HG02943 (cell line): ENCODE measurements at regions not wholly inside any gene's neighbourhood (a gene's known extent, or its start where the extent isn't known, plus 50 kb on each side); places are given as distances from the start of the nearest gene placed in this dataset.
"Not testable (repeated sequence)": the region's sequence is repeated elsewhere in the genome, so short reads cannot be mapped to it uniquely, and the experiment has no call there.

Source experiments
- ATAC-seq: cut with Tn5 transposase; IDR thresholded peaks from one replicate; pipeline ENCODE4 v1.9.1; 2021; ENCODE audit warnings: mild to moderate bottlenecking, low read depth, moderate library complexity; ENCODE audit not compliant: unreplicated experiment

DNA sequence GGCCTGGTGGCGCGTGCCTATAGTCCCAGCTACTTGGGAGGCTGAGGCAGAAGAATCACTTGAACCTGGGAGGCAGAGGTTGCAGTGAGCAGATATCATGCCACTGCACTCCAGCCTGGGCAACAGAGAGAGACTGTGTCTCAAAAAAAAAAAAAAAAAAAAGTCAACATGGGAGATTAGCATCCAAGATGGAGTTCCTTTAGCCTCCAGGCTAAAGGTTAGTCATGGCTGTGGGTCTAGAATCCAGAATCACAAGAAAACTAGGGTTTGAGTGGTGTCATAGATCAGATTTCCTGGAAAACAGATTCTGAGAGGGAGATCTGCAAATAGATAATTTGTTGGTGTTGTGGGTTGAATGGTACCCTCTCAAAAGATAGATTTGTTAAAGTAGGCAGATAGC, 117.2 kb downstream of the CD24 start:
- not testable (repeated sequence) for ATAC-seq

DNA sequence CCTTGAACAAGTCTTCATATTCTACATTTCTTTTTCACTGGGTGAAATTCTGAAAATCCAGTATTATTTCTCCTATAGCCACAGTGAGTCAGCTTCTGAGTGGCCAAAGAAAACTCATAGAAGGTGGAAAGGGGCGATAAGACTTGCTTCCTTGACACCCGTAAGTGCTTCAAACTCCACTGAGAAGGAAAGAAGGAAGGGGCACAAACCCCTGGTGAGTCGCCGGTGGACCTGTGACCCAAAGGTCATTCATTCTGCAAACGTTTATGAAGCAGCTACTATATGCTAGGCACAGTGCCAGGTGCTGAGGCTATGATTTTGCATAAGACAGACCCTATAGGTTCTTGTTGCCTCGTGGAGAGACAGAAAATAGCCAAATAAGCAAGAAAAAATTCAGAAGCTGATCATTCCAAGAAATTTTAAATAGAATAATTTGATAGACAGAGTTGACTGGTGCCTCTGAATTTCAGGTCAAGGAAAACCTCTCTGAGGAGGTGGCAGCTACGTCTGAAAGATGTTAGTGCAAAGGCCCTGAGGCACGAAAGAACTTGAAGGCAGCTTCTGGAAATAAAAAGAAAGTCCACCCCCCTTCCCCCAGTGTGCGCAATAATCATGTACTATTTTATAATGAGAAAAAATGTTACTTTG, 118.2 kb downstream of the CD24 start:
- no peak for ATAC-seq

DNA sequence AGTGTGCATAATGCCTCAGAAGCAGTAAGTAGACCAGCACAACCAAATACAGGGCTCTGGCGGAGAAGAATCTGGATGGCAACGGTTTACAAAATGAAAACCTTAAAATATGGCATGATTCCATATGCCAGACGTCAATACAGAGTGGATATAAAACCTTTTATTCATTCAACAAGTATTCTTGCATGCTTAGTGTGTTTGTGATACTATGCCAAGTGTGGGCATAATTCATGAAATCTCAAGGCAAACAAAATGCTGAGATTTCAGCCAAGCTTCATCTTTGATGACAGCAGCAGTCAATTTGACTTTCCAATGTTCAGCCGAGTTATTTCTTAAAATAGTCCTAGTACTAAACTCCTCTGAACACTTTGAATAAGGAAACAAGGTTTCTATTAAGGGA, 119.4 kb downstream of the CD24 start:
- ATAC-seq = no peak

DNA sequence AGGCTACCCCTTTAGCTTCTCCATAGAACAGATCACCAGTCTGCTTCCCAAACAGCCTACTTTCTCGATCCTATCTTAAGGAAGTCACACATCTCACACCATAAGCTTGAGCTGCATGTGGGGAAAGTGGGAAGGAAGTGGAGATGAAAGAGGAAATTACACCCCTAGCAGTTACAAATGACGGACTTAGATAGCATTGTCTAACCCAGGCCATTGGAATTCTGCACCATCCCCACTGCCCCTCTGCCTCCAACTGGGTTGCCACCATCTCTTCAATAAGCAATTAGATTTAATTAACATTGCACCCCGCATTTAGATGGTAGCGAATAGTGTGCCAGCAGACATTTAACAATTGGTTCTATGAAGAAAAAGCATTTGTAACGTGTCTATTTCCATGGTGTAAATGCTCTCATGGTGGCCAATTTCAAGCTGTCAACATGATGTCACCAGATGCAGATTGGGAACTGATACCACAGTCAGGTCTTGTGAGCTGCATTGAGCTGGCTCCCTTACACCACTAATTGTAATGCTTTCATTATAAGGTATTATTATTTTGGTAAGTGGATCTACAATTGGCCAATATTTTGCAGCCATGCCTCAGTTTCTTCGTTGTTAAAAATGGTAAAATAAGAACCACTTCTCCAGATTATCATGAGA, 124.7 kb downstream of the CD24 start:
- no peak for ATAC-seq

DNA sequence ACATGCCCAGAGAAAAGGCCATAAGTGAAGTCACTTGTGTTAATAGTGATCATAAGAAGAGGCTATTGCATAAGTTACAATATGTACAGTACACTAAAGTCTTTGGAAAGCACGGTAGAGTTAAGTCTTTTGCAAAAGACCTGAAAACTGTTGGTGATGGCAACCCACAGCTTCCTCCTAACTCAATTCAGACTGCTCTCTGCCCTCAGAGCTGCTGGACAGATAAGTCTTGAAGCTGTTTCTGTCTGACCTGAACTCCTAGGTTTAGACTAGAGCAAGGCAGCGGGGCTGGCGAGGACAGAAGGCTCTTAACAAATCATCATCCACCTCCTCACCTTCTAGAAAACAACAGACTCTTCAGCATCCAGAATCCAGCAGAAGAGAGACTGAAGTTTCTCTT, 125.4 kb downstream of the CD24 start:
- ATAC-seq = no peak

DNA sequence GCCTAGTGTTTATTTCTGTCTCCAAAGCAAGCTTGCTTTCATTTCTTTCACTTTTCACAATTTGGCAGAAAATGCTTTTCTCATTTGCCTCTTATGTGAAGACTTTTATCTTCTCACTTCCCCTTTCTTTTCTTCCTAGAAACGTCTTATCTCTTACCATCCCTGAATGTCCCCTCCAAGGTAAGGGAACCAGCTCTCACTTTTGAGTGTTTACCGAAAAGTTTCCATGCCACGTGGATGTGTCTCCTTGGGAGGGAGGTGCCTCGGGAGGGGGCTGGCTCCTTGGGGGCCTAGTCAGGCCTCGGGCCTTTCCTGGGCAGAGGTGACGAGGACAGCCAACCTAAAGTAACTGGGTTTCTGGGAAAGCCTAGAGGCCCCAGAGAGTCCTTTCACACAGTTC, 127.4 kb downstream of the CD24 start:
- ATAC-seq = no peak

DNA sequence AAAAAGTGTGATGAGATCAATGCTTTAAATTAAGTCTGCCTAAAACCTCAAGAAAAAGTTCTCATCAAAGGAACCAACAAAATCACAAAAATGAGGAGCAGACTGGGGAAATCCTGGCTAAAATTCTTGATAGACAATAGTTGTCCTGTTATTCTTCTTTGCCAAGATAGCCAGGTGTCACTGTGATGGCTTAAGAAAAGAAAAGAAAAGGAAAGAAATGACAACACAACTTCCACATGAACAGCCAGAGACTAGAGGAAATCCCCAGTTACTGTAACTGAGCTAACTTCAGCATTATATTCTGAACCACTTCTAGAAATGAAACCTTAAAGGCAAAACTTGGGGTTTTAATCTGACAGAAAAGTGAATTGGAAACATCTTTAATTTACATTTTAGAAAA, 129.6 kb downstream of the CD24 start:
- ATAC-seq = no peak

DNA sequence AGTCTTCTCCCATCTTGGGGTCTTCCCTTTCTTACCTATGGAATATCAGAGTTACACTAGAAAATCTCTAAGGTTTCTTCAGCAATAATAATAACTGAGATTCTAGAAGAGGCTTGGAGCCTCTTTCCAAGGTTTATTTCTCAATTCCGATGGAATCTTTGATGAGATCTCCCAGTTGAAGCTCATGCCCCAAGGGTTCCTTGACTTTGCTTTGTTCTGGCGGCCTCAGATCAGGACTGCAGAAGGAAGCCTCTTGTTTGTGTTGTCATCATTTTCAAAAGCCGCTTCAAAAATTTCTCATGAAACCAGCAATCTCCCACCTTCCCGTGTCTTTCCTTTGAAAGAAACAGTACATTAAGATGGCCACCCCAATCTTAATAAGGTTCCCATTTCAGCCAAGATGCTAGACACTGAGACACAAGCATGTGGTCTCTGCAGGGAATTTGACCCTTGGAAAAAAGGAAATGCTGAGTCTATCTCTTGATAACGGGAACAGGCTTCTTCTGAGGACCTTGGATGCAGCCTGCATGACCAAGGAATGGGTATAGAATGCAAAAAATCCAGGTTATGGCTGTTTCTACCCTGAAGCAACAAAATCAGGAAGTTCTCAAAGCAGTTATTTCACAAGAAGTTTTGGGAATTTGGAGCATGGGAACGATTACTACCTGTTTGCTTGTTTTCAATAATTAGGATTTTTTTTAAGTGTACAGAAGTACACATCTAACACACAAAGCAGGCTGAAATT, 141.6 kb downstream of the CD24 start:
- no peak for ATAC-seq

DNA sequence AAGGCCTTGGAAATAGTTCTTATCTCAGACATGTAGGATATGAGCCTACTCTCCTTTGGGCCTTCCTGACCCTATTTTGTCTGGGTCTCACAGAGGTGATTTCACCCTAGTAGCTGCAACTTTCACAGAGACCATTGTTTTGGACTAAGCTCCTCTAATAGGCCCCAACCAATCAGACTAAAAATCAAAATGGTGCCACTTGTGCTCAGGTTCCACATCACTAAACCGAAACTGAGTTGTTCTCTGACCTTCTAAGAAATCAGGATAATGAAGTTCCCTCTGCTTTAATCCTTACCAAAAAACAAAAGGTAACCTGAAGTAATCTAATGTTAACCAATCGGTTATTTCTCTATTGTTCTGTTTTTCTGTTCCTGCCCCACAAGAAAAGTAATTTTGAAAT, 143.6 kb downstream of the CD24 start:
- no peak for ATAC-seq

DNA sequence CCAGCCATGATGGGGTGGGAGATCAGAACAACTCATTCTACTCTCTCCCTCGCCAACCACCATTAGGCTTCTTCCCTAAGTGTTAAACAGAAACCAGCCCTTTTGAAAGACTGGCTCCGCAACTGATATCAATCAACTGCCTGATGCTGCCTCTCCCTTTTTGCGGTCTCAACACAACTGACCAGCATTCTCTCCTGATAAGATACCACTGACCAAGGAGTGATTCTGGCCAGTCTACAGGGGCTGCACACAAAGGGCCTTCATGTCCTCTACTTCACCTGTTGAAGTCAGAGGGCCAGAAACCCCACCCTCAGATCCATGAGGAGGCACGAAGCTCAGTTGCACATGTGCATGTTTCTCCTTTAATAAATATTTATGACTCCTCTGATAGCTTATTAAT, 145.1 kb downstream of the CD24 start:
- ATAC-seq = no peak

DNA sequence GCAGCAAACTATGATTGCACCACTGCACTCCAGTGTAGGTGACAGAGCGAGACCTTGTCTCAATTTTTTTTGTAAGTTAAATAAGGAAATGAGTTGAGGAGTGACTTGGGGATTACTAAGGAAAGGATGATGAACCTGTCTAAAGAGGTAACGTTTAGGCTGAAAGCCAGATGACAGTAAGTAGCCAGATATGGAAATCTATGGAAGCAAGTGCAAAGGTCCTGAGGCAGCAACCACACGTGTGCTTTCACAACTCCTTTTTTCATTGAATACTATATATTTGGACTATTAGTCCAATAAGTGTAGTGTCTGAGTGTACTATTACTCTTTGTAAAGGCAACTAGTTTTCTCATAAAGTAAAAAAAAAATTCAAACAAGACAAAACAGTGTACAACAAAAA, 147.4 kb downstream of the CD24 start:
- no peak for ATAC-seq

DNA sequence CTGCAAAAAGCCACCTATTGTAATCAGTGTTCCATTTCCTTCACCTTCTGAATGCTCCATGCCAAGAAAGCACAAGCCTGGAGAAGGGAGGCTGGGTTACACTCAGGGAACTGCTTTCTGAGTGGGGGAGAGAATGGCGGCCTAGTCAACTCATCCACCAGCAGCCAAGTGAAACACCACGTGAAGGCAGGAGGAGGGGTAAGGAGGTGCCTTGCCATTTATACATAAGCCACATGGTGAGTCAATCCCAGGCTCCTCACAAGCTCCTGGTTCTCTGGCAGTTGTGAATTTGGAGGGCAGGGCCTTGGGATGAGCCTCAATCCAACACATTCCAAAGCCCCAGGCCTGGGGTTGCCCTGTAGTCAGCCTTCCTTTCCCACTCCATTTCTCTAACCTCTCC, 149.4 kb downstream of the CD24 start:
- no peak for ATAC-seq

DNA sequence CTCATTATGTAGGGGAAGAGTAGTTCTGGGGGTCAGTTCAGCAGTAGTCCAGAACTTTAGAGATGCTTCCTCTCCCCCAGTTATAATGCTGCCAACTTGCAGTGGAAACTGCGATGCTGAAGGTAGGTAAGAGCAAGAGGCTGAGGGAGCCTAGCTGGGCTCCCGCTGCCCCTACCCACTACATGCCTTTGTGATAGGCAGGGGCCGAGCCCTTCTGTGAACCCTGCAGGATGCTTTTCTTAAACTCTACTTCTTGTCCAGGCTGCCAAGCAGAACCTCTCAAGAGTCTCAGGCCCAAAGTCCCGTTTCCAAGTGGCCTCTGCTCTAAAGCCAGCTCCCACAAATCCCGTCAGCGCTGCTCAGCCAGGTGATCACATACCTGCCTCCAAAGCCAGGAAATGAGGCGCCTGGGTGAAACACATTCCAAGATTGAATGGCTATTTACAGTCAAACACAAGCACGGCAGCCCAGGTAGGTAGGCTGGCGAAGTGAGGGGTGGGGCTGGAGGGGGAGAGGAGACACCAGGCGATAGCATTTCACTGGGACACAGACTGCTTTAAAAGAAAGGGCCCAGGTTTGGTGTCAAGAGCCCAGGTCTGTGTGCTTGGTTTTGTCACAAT, 150.7 kb downstream of the CD24 start:
- ATAC-seq = no peak

DNA sequence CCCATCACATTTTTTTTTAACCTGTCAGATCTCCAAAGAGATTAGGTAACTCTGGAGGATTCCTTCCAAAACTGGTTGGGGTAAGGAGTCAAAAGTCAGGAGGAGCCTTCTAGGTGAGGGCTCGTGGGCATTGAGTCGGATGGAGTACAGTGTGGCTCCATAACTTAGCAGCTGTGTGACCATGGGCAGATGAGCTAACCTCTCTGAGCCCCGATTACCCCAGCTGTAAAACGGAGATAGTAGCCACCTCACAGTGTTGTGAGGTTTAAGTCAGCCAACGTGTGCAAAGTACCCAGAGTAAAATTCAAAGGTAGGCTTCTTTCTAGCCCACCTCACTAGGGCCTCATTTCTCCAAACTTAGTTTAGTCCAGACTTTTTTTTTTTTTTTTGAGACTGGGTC, 151.5 kb downstream of the CD24 start:
- ATAC-seq = no peak

DNA sequence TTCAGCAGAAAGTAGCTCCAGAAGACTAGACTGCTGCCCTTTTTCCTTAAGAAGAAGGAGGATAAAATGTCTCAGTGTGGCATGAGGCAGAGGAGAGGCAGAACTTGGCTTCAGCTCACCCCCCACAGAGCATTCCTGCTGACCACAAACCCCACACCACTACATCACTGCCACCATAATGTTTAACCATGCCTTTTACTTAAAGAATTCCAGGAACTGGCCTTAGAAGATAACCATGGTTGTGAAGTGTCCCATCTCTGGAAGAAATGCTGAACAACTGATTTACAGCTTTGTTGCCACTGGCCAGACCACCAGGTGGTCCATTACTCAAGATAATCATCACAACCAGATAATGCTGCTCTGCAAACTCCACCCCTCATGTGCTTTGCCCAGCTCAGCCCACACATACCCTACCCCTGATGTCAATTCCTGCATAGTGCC, 154.1 kb downstream of the CD24 start:
- no peak for ATAC-seq

DNA sequence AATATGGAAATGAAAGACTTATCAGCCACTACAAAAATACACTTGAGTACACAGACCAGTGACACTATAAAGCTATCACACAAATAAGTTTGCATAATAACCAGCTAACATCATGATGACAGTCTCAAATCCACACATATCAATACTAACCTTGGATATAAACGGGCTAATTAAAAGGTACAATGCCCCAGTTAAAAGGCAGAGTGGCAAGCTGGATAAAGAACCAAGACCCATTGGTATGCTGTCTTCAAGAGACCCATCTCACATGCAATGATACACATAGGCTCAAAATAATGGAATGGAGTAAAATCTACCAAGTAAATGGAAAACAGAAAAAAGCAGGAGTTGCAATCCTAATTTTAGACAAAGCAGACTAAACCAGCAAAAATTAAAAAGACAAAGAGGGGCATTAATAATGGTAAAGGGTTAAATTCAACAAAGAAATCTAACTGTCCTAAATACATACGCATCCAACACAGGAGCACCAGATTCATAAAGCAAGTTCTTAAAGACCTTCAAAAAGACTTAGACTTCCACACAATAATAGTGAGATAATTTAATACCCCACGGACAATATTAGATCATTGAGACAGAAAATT, 163.3 kb downstream of the CD24 start:
- ATAC-seq = no peak

DNA sequence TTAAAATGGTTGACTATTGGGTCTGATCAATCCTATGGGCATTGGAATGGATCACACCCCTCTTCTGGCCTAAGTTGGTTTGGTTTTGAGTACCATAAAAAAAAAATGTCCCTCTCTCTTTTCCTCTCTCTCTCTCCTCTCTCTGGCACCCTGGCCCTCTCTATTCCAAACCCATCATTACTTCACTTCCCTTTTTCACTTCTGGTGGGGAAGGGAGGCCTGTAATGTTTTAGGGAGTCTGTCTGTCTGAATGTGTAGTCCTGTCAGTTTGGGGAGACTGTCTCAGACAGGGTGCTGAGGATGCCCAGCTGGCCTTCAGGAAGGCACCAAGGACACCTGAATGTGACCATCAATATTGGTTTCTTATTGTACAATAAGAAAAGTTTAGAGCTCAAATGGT, 165.8 kb downstream of the CD24 start:
- no peak for ATAC-seq

DNA sequence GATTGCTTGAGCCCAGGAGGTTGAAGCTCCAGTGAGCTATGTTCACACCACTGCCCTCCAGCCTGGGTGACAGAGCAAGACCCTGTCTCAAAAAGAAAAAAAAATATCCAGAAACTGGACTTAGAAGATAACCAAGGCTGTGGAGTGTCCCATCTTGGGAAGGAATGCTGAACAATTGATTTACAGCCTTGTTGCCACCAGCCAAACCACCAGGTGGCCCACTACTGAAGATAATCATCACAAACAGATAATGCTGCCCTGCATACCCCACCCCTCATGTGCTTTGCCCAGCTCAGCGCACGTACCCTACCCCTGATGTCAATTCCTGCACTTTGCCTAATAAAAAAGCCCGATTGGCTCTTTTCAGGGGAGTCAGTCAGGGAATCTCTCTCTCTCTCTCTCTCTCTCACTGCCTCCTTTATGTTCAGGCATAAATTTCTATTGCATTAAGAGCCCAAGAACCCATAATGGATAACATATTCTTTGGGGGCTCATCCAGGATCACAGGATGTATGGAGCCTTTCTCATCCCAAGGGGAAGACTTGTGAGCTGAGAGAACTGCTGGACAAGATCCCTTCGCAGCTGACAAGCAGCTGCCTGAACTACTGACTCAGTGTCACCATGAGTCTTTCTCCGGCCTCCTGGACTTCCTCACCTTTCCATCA, 166.4 kb downstream of the CD24 start:
- ATAC-seq = no peak

DNA sequence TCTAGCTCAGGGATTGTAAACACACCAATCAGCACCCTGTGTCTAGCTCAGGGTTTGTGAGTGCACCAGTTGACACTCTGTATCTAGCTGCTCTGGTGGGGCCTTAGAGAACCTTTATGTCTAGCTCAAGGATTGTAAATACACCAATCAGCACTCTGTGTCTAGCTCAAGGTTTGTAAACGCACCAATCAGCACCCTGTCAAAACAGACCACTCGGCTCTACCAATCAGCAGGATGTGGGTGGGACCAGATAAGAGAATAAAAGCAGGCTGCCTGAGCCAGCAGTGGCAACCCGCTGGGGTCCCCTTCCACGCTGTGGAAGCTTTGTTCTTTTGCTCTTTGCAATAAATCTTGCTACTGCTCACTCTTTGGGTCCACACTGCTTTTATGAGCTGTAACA, 168.3 kb downstream of the CD24 start:
- ATAC-seq = not testable (repeated sequence)

DNA sequence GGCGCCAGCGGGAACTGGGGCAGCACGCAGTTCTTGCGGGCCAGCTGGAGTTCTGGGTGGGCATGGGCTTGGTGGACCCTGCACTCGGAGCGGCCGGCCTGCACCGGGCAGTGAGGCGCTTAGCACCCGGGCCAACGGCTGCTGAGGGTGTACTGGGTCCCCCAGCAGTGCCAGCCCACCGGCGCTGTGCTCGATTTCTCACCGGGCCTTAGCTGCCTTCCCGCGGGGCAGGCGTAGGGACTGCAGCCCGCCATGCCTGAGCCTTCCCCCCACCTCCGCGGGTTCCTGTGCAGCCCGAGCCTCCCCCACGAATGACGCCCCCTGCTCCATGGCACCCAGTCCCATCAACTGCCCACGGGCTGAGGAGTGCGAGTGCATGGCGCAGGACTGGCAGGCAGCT, 168.8 kb downstream of the CD24 start:
- no peak for ATAC-seq
